PFSK-1 (cell line): ENCODE measurements at regions not wholly inside any gene's neighbourhood (a gene's known extent, or its start where the extent isn't known, plus 50 kb on each side); places are given as distances from the start of the nearest gene placed in this dataset.

ENCODE experiments used
- FOXP2 ChIP-seq: optimal IDR thresholded peaks from 2 replicates; pipeline ENCODE3; 2011; ENCODE audit warnings: borderline replicate concordance, control low read depth, inconsistent platforms; ENCODE audit not compliant: insufficient read depth; ENCODE audit errors: extremely low read length, extremely low read depth
- POLR2AphosphoS5 ChIP-seq: IDR thresholded peaks from 2 replicates; pipeline ENCODE4 v1.6.1; 2012; ENCODE audit warnings: low read depth, mild to moderate bottlenecking, control low read depth, low read length, moderate library complexity
- TAF1 ChIP-seq: IDR thresholded peaks from 2 replicates; pipeline ENCODE4 v1.6.1; 2012; ENCODE audit warnings: low read length, control low read depth, borderline replicate concordance; ENCODE audit not compliant: insufficient read depth
- TF ChIP-seq, protein P1 (sequence below), 2 experiments: IDR thresholded peaks; 2 replicates each; pipeline versions ENCODE4 v1.6.1 to v1.8.0; 2011 to 2012; ENCODE audit warnings: low read depth in 2 of 2, low read length in 2 of 2, control low read depth in 1 of 2, inconsistent platforms in 1 of 2, mild to moderate bottlenecking in 1 of 2, moderate library complexity in 1 of 2; ENCODE audit not compliant: insufficient read depth in 1 of 2

GRCh38 chr1:37265156-37265555 lies 209.2 kb upstream of the ZC3H12A start:
- TF ChIP-seq TAF1 (no peak), POLR2AphosphoS5 (no peak), FOXP2 (no peak)
- TF ChIP-seq, protein P1, sequence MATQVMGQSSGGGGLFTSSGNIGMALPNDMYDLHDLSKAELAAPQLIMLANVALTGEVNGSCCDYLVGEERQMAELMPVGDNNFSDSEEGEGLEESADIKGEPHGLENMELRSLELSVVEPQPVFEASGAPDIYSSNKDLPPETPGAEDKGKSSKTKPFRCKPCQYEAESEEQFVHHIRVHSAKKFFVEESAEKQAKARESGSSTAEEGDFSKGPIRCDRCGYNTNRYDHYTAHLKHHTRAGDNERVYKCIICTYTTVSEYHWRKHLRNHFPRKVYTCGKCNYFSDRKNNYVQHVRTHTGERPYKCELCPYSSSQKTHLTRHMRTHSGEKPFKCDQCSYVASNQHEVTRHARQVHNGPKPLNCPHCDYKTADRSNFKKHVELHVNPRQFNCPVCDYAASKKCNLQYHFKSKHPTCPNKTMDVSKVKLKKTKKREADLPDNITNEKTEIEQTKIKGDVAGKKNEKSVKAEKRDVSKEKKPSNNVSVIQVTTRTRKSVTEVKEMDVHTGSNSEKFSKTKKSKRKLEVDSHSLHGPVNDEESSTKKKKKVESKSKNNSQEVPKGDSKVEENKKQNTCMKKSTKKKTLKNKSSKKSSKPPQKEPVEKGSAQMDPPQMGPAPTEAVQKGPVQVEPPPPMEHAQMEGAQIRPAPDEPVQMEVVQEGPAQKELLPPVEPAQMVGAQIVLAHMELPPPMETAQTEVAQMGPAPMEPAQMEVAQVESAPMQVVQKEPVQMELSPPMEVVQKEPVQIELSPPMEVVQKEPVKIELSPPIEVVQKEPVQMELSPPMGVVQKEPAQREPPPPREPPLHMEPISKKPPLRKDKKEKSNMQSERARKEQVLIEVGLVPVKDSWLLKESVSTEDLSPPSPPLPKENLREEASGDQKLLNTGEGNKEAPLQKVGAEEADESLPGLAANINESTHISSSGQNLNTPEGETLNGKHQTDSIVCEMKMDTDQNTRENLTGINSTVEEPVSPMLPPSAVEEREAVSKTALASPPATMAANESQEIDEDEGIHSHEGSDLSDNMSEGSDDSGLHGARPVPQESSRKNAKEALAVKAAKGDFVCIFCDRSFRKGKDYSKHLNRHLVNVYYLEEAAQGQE (IDR thresholded peaks at IDR 0.05; ENCODE audit: insufficient read depth in 1 of 2, low read depth in 2 of 2, low read length in 2 of 2): no peak
